SH-SY5Y (cell line): ENCODE measurements at regions not wholly inside any gene's neighbourhood (a gene's known extent, or its start where the extent isn't known, plus 50 kb on each side); places are given as distances from the start of the nearest gene placed in this dataset.

Source experiments
- GATA2 ChIP-seq: IDR thresholded peaks from 2 replicates; pipeline ENCODE4 v1.6.1; 2011; ENCODE audit warnings: mild to moderate bottlenecking, low read depth, low read length
- GATA3 ChIP-seq: IDR thresholded peaks from 2 replicates; pipeline ENCODE4 v1.6.1; 2011; ENCODE audit warnings: low read depth, mild to moderate bottlenecking, low read length, moderate library complexity

DNA sequence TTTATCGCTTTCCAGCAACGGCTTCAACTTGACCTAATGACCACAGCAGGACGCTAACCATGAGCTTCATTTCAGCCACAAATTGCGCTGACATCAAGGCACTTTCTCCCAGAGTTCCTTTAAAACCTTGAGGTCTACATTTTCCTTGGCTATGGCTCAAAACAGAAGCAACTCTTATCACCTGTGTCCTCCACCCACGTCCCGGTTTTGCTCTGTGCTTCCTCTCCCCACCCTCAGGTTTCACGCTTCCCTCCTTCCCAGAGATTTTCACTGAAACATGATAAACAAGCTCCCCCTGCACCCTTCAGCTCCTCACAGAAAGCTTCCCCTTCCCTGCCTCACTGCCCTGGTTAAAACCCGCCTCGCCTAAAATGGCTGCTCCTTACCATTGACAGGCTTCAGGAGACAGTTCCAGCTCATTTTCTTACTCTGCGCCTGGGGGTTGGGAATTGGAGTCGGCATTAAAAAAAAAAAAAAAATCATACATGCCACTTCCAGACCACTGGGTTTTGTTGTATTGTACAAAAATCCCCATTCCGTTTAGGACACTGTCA is 229.5 kb downstream of the UBE3D start:
- TF ChIP-seq GATA2: no peak
- TF ChIP-seq GATA3: no peak

DNA sequence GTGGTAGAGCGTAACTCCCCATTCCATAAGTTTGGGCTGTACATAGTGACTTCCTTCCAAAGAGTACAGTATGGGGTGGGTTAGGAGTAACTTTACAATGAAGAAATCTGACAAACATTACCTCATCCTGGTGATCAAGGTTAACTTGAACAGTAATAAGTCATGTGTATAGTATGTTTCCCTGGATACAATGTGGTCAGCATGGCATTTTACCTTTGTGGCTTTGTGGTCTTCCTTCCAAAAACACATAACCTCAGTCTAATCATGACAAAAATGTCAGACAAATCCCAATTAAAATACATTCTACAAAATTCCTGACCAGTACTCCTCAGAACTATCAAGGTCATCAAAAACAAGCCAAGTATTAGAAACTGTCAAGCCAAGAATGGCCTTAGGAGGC is 225.1 kb downstream of the UBE3D start:
- TF ChIP-seq GATA3 (no peak), GATA2 (no peak)

DNA sequence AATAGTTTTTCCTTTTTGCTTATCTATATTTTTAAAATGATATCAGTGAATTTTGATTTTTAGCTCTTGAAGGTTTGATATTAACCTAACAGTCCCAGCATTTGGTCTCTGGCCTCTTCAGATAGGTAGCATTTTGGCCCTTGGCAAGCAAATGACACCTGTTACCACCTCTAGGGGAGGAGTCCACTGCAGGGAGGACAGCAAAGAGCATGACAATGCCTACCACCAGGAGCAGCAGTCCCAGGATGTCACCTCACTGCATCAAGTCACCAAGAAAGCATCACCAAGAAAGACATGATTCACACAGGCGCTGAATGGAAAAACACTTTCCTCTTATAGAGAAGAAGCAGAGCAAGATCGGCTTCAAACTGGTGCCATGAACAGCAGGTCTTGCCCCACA is 224.3 kb downstream of the UBE3D start:
- TF ChIP-seq GATA3: no peak
- no peak for TF ChIP-seq GATA2
